OCI-LY7 (cell line): ENCODE measurements at regions not wholly inside any gene's neighbourhood (a gene's known extent, or its start where the extent isn't known, plus 50 kb on each side); places are given as distances from the start of the nearest gene placed in this dataset.

ENCODE experiments used
- EZH2phosphoT487 ChIP-seq: fragments of 200-600 bp; sonication (generic); IDR thresholded peaks from 2 replicates; pipeline ENCODE4 v1.6.1; 2018; ENCODE audit warnings: low read depth, borderline replicate concordance, mild to moderate bottlenecking, mixed run types, antibody characterized with exemption, low read length, moderate library complexity, mixed read lengths
- TF ChIP-seq, protein P1 (sequence below): fragments of 200-600 bp; sonication (generic); conservative IDR thresholded peaks from 2 replicates; pipeline ENCODE4 v1.5.1; 2014; ENCODE audit warnings: mild to moderate bottlenecking, antibody characterized with exemption, low read length, moderate library complexity, mixed read lengths

DNA sequence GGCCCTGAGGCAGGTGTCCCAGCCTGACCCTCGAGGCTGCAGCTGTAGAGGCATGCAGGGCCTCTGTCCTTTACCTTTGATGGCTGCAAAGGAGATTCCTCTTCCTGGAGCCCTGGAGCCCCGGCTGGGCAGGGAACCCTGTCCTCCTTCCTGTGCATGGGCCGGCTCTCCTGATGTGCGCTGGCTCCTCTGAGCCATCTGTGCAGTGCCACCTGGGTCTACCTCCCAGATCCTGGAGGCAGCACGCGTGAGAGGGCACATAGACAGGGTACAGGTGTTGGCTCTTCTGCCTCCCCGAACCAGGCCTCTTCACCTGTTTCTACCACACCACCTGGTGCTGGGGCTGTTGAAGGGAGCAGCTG is 115.1 kb downstream of the BEGAIN start:
- TF ChIP-seq, protein P1, sequence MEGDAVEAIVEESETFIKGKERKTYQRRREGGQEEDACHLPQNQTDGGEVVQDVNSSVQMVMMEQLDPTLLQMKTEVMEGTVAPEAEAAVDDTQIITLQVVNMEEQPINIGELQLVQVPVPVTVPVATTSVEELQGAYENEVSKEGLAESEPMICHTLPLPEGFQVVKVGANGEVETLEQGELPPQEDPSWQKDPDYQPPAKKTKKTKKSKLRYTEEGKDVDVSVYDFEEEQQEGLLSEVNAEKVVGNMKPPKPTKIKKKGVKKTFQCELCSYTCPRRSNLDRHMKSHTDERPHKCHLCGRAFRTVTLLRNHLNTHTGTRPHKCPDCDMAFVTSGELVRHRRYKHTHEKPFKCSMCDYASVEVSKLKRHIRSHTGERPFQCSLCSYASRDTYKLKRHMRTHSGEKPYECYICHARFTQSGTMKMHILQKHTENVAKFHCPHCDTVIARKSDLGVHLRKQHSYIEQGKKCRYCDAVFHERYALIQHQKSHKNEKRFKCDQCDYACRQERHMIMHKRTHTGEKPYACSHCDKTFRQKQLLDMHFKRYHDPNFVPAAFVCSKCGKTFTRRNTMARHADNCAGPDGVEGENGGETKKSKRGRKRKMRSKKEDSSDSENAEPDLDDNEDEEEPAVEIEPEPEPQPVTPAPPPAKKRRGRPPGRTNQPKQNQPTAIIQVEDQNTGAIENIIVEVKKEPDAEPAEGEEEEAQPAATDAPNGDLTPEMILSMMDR, result no peak
- no peak for TF ChIP-seq EZH2phosphoT487
